Cardiac fibroblast (primary cell): ENCODE measurements at regions not wholly inside any gene's neighbourhood (a gene's known extent, or its start where the extent isn't known, plus 50 kb on each side); places are given as distances from the start of the nearest gene placed in this dataset.

Experiments
- DNase-seq, 2 donors: peaks; one replicate each; pipeline versions ENCODE4 v3.0.0 to v3.0.0-alpha.2; 2010; ENCODE audit warnings: low read depth in 2 of 2
- H3K4me3 ChIP-seq, 2 donors: replicated peaks in 1 of 2; 1 replicate in 1 of 2; 2 replicates in 1 of 2; pipeline ENCODE4 v1.5.1; 2011; ENCODE audit warnings: low read depth in 2 of 2, low read length in 2 of 2, mild to moderate bottlenecking in 2 of 2, moderate library complexity in 1 of 2
- CTCF ChIP-seq: IDR thresholded peaks from one replicate; pipeline ENCODE4 v1.5.1; 2011; ENCODE audit warnings: low read depth, mild to moderate bottlenecking, low read length, inconsistent platforms

- peak; percentile 76 to 87 for DNase-seq
Observed at GRCh38 chr4:158016511-158016910, 156.3 kb downstream of the GASK1B start.

GRCh38 chr4:158015241-158015640, 157.6 kb downstream of the GASK1B start:
- no peak overlapping the region for H3K4me3 ChIP-seq
- peak; percentile 52 to 69 for DNase-seq
- TF ChIP-seq CTCF: no peak

More at GRCh38 chr4:158016511-158016910, 156.3 kb downstream of the GASK1B start:
- no peak overlapping the region for H3K4me3 ChIP-seq
- no peak for TF ChIP-seq CTCF

- no peak for TF ChIP-seq CTCF
- DNase-seq: peak; percentile 55 to 68
- H3K4me3 ChIP-seq: no peak overlapping the region
Observed at GRCh38 chr4:158013858-158014257, 159.0 kb downstream of the GASK1B start.

GRCh38 chr4:158010361-158010760, 162.5 kb downstream of the GASK1B start:
- TF ChIP-seq CTCF: no peak
- peak in 1 of 2 donors; percentile 18 for DNase-seq
- H3K4me3 ChIP-seq: no peak overlapping the region

GRCh38 chr4:158008551-158009218, 164.1 kb downstream of the GASK1B start:
- no peak for TF ChIP-seq CTCF
- peak; percentile 78 to 86 for DNase-seq
- no peak overlapping the region for H3K4me3 ChIP-seq

GRCh38 chr4:158007566-158007965, 165.3 kb downstream of the GASK1B start:
- TF ChIP-seq CTCF: no peak
- peak in 1 of 2 donors; percentile 42 for DNase-seq
- H3K4me3 ChIP-seq: no peak overlapping the region

GRCh38 chr4:158006990-158007389, 165.8 kb downstream of the GASK1B start:
- no peak for TF ChIP-seq CTCF

More at GRCh38 chr4:158006990-158007389, 165.8 kb downstream of the GASK1B start:
- DNase-seq: peak; percentile 81 to 83
- H3K4me3 ChIP-seq: no peak overlapping the region
